AG04450 (cell line): ENCODE measurements at regions not wholly inside any gene's neighbourhood (a gene's known extent, or its start where the extent isn't known, plus 50 kb on each side); places are given as distances from the start of the nearest gene placed in this dataset.

Source experiments
- CTCF ChIA-PET: fragments of 300-600, 350-600 bp; formaldehyde crosslinking; extraction: SDS; loops from one replicate; lab custom pipeline; 2022; ENCODE audit warnings: antibody characterized with exemption, inconsistent platforms; lab: Charles Lee
- POLR2A ChIA-PET: fragments of 350-600 bp; formaldehyde crosslinking; extraction: SDS; loops from one replicate; lab custom pipeline; 2021; ENCODE audit warnings: antibody characterized with exemption, inconsistent platforms; lab: Yijun Ruan, JAX
- DNase-seq: peaks from one replicate; pipeline ENCODE4 v3.0.0-alpha.2; 2011; ENCODE audit warnings: low read depth, low spot score
- H3K27ac ChIP-seq: one replicate; pipeline ENCODE4 v1.5.1; 2012; ENCODE audit warnings: low read depth, low read length, control low read depth
- H3K27me3 ChIP-seq: one replicate; pipeline ENCODE4 v1.6.0; 2012; ENCODE audit warnings: low read length; ENCODE audit not compliant: control insufficient read depth, insufficient read depth
- H3K4me3 ChIP-seq: 2 replicates; pipeline ENCODE4 v1.5.1; 2011; ENCODE audit warnings: mild to moderate bottlenecking, low read depth, low read length, control low read depth
- H3K9me3 ChIP-seq: 2 replicates; pipeline ENCODE4 v1.5.1; 2012; ENCODE audit warnings: low read length; ENCODE audit not compliant: control insufficient read depth, insufficient read depth
- CTCF ChIP-seq: IDR thresholded peaks from 2 replicates; pipeline ENCODE4 v1.5.1; 2011; ENCODE audit warnings: low read depth, low read length, control low read depth, inconsistent platforms

- Histone ChIP-seq H3K9me3 (no peaks in the 10 kb centered on the region), H3K27me3 (no peaks in the 10 kb centered on the region), H3K4me3 (no peak overlapping the region), H3K27ac (no peak overlapping the region)
- no peak for DNase-seq
- POLR2A ChIA-PET: no interaction called here
- CTCF ChIA-PET: interaction anchor here (1.8 to 7.8 kb wide), 3 partner anchors 53 to 125 kb away, joined by 9 to 108 read pairs (median 12); partner anchors contain the start of gene IL12A
- TF ChIP-seq CTCF: no peak
Observed at GRCh38 chr3:159881208-159881607, 107.4 kb upstream of the IL12A start.

GRCh38 chr3:159881828-159882309, 106.8 kb upstream of the IL12A start:
- H3K9me3 ChIP-seq: no peaks in the 10 kb centered on the region
- CTCF ChIA-PET: interaction anchor here (1.8 to 20.9 kb wide), 3 partner anchors 53 to 124 kb away, joined by 9 to 685 read pairs (median 108); partner anchors contain the start of gene IL12A
- POLR2A ChIA-PET: no interaction called here
- no peak for DNase-seq
- no peaks in the 10 kb centered on the region for H3K27me3 ChIP-seq
- H3K27ac ChIP-seq: no peak overlapping the region
- no peak overlapping the region for H3K4me3 ChIP-seq
- no peak for TF ChIP-seq CTCF

GRCh38 chr3:159882367-159882766, 106.3 kb upstream of the IL12A start:
- TF ChIP-seq CTCF: no peak
- CTCF ChIA-PET: interaction anchor here (1.0 to 20.9 kb wide), 5 partner anchors 46 to 123 kb away, joined by 3 to 685 read pairs (median 78); partner anchors contain the start of gene IL12A
- no peak for DNase-seq
- no peak overlapping the region for H3K4me3 ChIP-seq
- H3K9me3 ChIP-seq: no peaks in the 10 kb centered on the region
- POLR2A ChIA-PET: no interaction called here
- no peak overlapping the region for H3K27ac ChIP-seq
- no peaks in the 10 kb centered on the region for H3K27me3 ChIP-seq

- TF ChIP-seq CTCF: peak; percentile 19; the same call in 1 of the 2 replicates
- peak; percentile 84 for DNase-seq
- H3K4me3 ChIP-seq: no peak overlapping the region
- H3K9me3 ChIP-seq: no peaks in the 10 kb centered on the region
- ChIA-PET POLR2A (interaction anchor here (0.6 to 1.4 kb wide), 11 partner anchors 9 to 524 kb away, joined by 3 to 11 read pairs (median 3); no protein-coding TSS in a partner anchor), CTCF (interaction anchor here (1.0 to 20.9 kb wide), 27 partner anchors 9 to 623 kb away, joined by 3 to 685 read pairs (median 7); partner anchors contain the start of gene IL12A)
- no peaks in the 10 kb centered on the region for H3K27me3 ChIP-seq
- H3K27ac ChIP-seq: peak overlapping the region; percentile 74
Observed at GRCh38 chr3:159882790-159883779, 105.5 kb upstream of the IL12A start.
